CD14-positive monocyte (primary cell): ENCODE measurements at regions not wholly inside any gene's neighbourhood (a gene's known extent, or its start where the extent isn't known, plus 50 kb on each side); places are given as distances from the start of the nearest gene placed in this dataset.

Source experiments
- DNase-seq, 3 donors: peaks; one replicate each; pipeline ENCODE4 v3.0.0-alpha.2; 2011 to 2022
- H2AFZ ChIP-seq: 2 replicates; pipeline ENCODE4 v1.6.0; 2012; ENCODE audit warnings: mild to moderate bottlenecking, low read depth, low read length, inconsistent platforms; ENCODE audit not compliant: insufficient read depth, poor library complexity, severe bottlenecking
- H3K27ac ChIP-seq, 2 donors: 1 replicate in 1 of 2; 2 replicates in 1 of 2; pipeline ENCODE4 v1.5.1; 2012 to 2013; ENCODE audit warnings: low read length in 2 of 2, control low read depth in 1 of 2, inconsistent platforms in 1 of 2, low read depth in 1 of 2, mild to moderate bottlenecking in 1 of 2
- H3K27me3 ChIP-seq, 2 donors: one replicate each; pipeline versions ENCODE4 v1.6.0 to v1.6.1; 2011 to 2013; ENCODE audit warnings: low read length in 2 of 2; ENCODE audit not compliant: control insufficient read depth in 2 of 2, insufficient read depth in 2 of 2
- H3K36me3 ChIP-seq, 2 donors: replicated peaks in 1 of 2; 1 replicate in 1 of 2; 2 replicates in 1 of 2; pipeline versions ENCODE4 v1.5.1 to v1.6.1; 2012 to 2013; ENCODE audit warnings: low read length in 2 of 2, control low read depth in 1 of 2, inconsistent platforms in 1 of 2, mild to moderate bottlenecking in 1 of 2; ENCODE audit not compliant: insufficient read depth in 2 of 2, control insufficient read depth in 1 of 2
- H3K4me1 ChIP-seq, 2 donors: 1 replicate in 1 of 2; 2 replicates in 1 of 2; pipeline versions ENCODE4 v1.5.1 to v1.6.1; 2012 to 2013; ENCODE audit warnings: low read length in 2 of 2, control low read depth in 1 of 2, inconsistent platforms in 1 of 2, mild to moderate bottlenecking in 1 of 2, moderate library complexity in 1 of 2; ENCODE audit not compliant: insufficient read depth in 2 of 2, control insufficient read depth in 1 of 2
- H3K4me2 ChIP-seq: replicated peaks from 2 replicates; pipeline ENCODE3; 2012; ENCODE audit warnings: low read length, moderate library complexity, mild to moderate bottlenecking; ENCODE audit not compliant: poor library complexity, severe bottlenecking; ENCODE audit errors: extremely low read depth
- H3K4me3 ChIP-seq, 3 experiments: fragments of 200-600 bp in 1 of 3; sonication (generic) in 1 of 3; replicated peaks in 1 of 3; 1 replicate in 2 of 3; 2 replicates in 1 of 3; pipeline ENCODE4 v1.5.1; 2011 to 2013; ENCODE audit warnings: low read length in 3 of 3, mild to moderate bottlenecking in 3 of 3, control low read depth in 2 of 3, low read depth in 2 of 3, inconsistent platforms in 1 of 3, moderate library complexity in 1 of 3
- H3K79me2 ChIP-seq: 2 replicates; pipeline ENCODE4 v1.6.0; 2012; ENCODE audit warnings: mild to moderate bottlenecking, control low read depth, inconsistent platforms, low read length, moderate library complexity; ENCODE audit not compliant: insufficient read depth
- H3K9ac ChIP-seq: 2 replicates; pipeline ENCODE4 v1.6.0; 2017; ENCODE audit warnings: low read length, mild to moderate bottlenecking; ENCODE audit not compliant: insufficient read depth, poor library complexity, severe bottlenecking
- H3K9me3 ChIP-seq, 2 donors: replicated peaks in 1 of 2; 1 replicate in 1 of 2; 2 replicates in 1 of 2; pipeline versions ENCODE4 v1.5.1 to v1.6.1; 2012 to 2013; ENCODE audit warnings: low read length in 2 of 2, control low read depth in 1 of 2; ENCODE audit not compliant: control insufficient read depth in 1 of 2, insufficient read depth in 1 of 2
- H4K20me1 ChIP-seq: 2 replicates; pipeline ENCODE4 v1.6.0; 2012; ENCODE audit warnings: mild to moderate bottlenecking, low read length, control low read depth, moderate library complexity; ENCODE audit not compliant: insufficient read depth
- H3K27ac Mint-ChIP-seq, 7 donors: one replicate each; pipeline ENCODE4 v1.8.0; 2020; ENCODE audit warnings: mild to moderate bottlenecking in 7 of 7, mixed read lengths in 7 of 7, moderate library complexity in 6 of 7, inconsistent platforms in 2 of 7
- H3K27me3 Mint-ChIP-seq, 3 donors: one replicate each; pipeline ENCODE4 v1.8.0; 2021 to 2022; ENCODE audit warnings: low read depth in 3 of 3, mild to moderate bottlenecking in 3 of 3, mixed read lengths in 3 of 3, moderate library complexity in 3 of 3, inconsistent platforms in 1 of 3
- H3K36me3 Mint-ChIP-seq, 2 donors: one replicate each; pipeline ENCODE4 v1.8.0; 2020; ENCODE audit warnings: mixed read lengths in 2 of 2, inconsistent platforms in 1 of 2, mild to moderate bottlenecking in 1 of 2
- H3K4me1 Mint-ChIP-seq: one replicate; pipeline ENCODE4 v1.8.0; 2020; ENCODE audit warnings: mild to moderate bottlenecking, mixed read lengths
- H3K4me3 Mint-ChIP-seq, 2 donors: one replicate each; pipeline ENCODE4 v1.8.0; 2020; ENCODE audit warnings: mild to moderate bottlenecking in 2 of 2, mixed read lengths in 2 of 2, moderate library complexity in 1 of 2
- H3K9me3 Mint-ChIP-seq, 7 donors: one replicate each; pipeline ENCODE4 v1.8.0; 2020 to 2022; ENCODE audit warnings: mixed read lengths in 7 of 7, mild to moderate bottlenecking in 6 of 7, moderate library complexity in 6 of 7, inconsistent platforms in 2 of 7
- CTCF ChIP-seq: fragments of 200-600 bp; IDR thresholded peaks from one replicate; pipeline ENCODE4 v1.8.0; 2022; ENCODE audit warnings: antibody characterized with exemption, mild to moderate bottlenecking
- WGBS: methylation state at CpG from one replicate; pipeline ENCODE4 v1.1.5; 2013; ENCODE audit warnings: missing lambda C conversion rate; ENCODE audit not compliant: insufficient coverage; 5-methylcytosine and 5-hydroxymethylcytosine counted together
- intact Hi-C, 2 donors: fragments of 100-400 bp; cut with micrococcal nuclease; formaldehyde crosslinking; loops; one replicate each; pipeline versions ENCODE4 v1.15.0 to v1.15.1; 2023

GRCh38 chr2:129762386-129763189, 216.9 kb upstream of the RAB6C start:
- no peaks in the 10 kb centered on the region for H4K20me1 ChIP-seq
- Mint-ChIP-seq H3K27me3 (peaks cover 2 to 8% (median 8%) of the 10 kb centered on the region in 3 donors), H3K27ac (no peak overlapping the region), H3K9me3 (peaks cover 0 to 6% (median 0%) of the 10 kb centered on the region in 7 donors), H3K4me3 (no peak overlapping the region), H3K4me1 (peaks cover 4% of the 10 kb centered on the region), H3K36me3 (no peaks in the 10 kb centered on the region)
- no peak overlapping the region for H3K9ac ChIP-seq
- no peak overlapping the region for H3K27ac ChIP-seq
- no peak overlapping the region for H3K4me2 ChIP-seq
- no peak overlapping the region for H2AFZ ChIP-seq
- no peak for TF ChIP-seq CTCF
- DNase-seq: no peak
- H3K4me1 ChIP-seq: peaks cover 11 to 18% of the 10 kb centered on the region in 2 donors
- H3K9me3 ChIP-seq: peaks cover 0 to 3% of the 10 kb centered on the region in 2 donors
- H3K4me3 ChIP-seq: no peak overlapping the region
- no peaks in the 10 kb centered on the region for H3K36me3 ChIP-seq
- no peaks in the 10 kb centered on the region for H3K27me3 ChIP-seq
- WGBS: 100% methylated on average over 3 of the region's 8 CpGs
- no peaks in the 10 kb centered on the region for H3K79me2 ChIP-seq
- intact Hi-C loops: no loop called here

GRCh38 chr2:129763190-129763846, 216.1 kb upstream of the RAB6C start:
- peaks cover 0 to 3% of the 10 kb centered on the region in 2 donors for H3K9me3 ChIP-seq
- no peak overlapping the region for H3K27ac Mint-ChIP-seq
- H3K36me3 Mint-ChIP-seq: no peaks in the 10 kb centered on the region
- H2AFZ ChIP-seq: no peak overlapping the region
- no peak overlapping the region for H3K4me3 ChIP-seq
- H3K4me2 ChIP-seq: no peak overlapping the region
- H3K9me3 Mint-ChIP-seq: peaks cover 0 to 6% (median 0%) of the 10 kb centered on the region in 7 donors
- H3K9ac ChIP-seq: no peak overlapping the region
- no peak for TF ChIP-seq CTCF
- H3K4me3 Mint-ChIP-seq: no peak overlapping the region
- H3K4me1 Mint-ChIP-seq: peaks cover 4% of the 10 kb centered on the region
- no peaks in the 10 kb centered on the region for H4K20me1 ChIP-seq
- H3K4me1 ChIP-seq: peaks cover 10 to 12% of the 10 kb centered on the region in 2 donors
- H3K27me3 ChIP-seq: no peaks in the 10 kb centered on the region
- no peak for DNase-seq
- intact Hi-C loops: no loop called here
- H3K79me2 ChIP-seq: no peaks in the 10 kb centered on the region
- H3K36me3 ChIP-seq: no peaks in the 10 kb centered on the region
- 98% methylated on average over 7 of the region's 10 CpGs for WGBS
- H3K27ac ChIP-seq: no peak overlapping the region
- peaks cover 2 to 8% (median 8%) of the 10 kb centered on the region in 3 donors for H3K27me3 Mint-ChIP-seq
